Fibroblast of mammary gland (primary cell): ENCODE measurements at regions not wholly inside any gene's neighbourhood (a gene's known extent, or its start where the extent isn't known, plus 50 kb on each side); places are given as distances from the start of the nearest gene placed in this dataset.

Experiments used
- DNase-seq: peaks from one replicate; pipeline ENCODE4 v3.0.0-alpha.2; 2010; ENCODE audit warnings: low read depth
- H3K4me3 ChIP-seq: 2 replicates; pipeline ENCODE4 v1.5.1; 2011; ENCODE audit warnings: low read depth, mild to moderate bottlenecking, low read length, moderate library complexity; ENCODE audit not compliant: control insufficient read depth
- CTCF ChIP-seq: conservative IDR thresholded peaks from 2 replicates; pipeline ENCODE4 v1.5.1; 2011; ENCODE audit warnings: low read depth, low read length, inconsistent platforms; ENCODE audit not compliant: control insufficient read depth, insufficient read depth

GRCh38 chr2:199692489-199692888 lies 158.5 kb downstream of the FTCDNL1 start:
- no peak for DNase-seq
- H3K4me3 ChIP-seq, result no peak overlapping the region
- no peak for TF ChIP-seq CTCF

GRCh38 chr2:199690225-199690624 lies 160.8 kb downstream of the FTCDNL1 start:
- no peak for DNase-seq
- TF ChIP-seq CTCF, result no peak
- no peak overlapping the region for H3K4me3 ChIP-seq

- no peak for DNase-seq
- H3K4me3 ChIP-seq, result no peak overlapping the region
- TF ChIP-seq CTCF, result no peak
Measured at GRCh38 chr2:199685669-199686068, 165.3 kb downstream of the FTCDNL1 start.

GRCh38 chr2:199684832-199685231 lies 166.2 kb downstream of the FTCDNL1 start:
- no peak overlapping the region for H3K4me3 ChIP-seq
- no peak for TF ChIP-seq CTCF
- DNase-seq, result no peak

- TF ChIP-seq CTCF, result peak; percentile 3
- no peak for DNase-seq
- no peak overlapping the region for H3K4me3 ChIP-seq
Measured at GRCh38 chr2:199684168-199684567, 166.8 kb downstream of the FTCDNL1 start.

- no peak for DNase-seq
- no peak for TF ChIP-seq CTCF
- no peak overlapping the region for H3K4me3 ChIP-seq
Measured at GRCh38 chr2:199682001-199682400, 169.0 kb downstream of the FTCDNL1 start.

GRCh38 chr2:199680482-199680881 lies 170.5 kb downstream of the FTCDNL1 start:
- H3K4me3 ChIP-seq, result no peak overlapping the region
- DNase-seq, result no peak
- TF ChIP-seq CTCF, result no peak
